T-helper 17 cell (primary cell): ENCODE measurements at regions not wholly inside any gene's neighbourhood (a gene's known extent, or its start where the extent isn't known, plus 50 kb on each side); places are given as distances from the start of the nearest gene placed in this dataset.

ENCODE experiments used
- ATAC-seq: fragments of 150-1000 bp; cut with Tn5 transposase; 2 replicates; pipeline ENCODE4 v1.10.0; 2021; ENCODE audit warnings: mild to moderate bottlenecking, moderate library complexity
- DNase-seq, 3 donors: peaks; one replicate each; pipeline versions ENCODE4 v3.0.0 to v3.0.0-alpha.2; 2020 to 2021
- H3K9me3 ChIP-seq: one replicate; pipeline ENCODE4 v1.7.0; 2013; ENCODE audit warnings: low read length, mild to moderate bottlenecking; ENCODE audit not compliant: control insufficient read depth, poor library complexity, severe bottlenecking
- H3K27ac Mint-ChIP-seq: one replicate; pipeline ENCODE4 v1.8.0; 2022; ENCODE audit warnings: mild to moderate bottlenecking, moderate library complexity, mixed read lengths
- H3K27me3 Mint-ChIP-seq: one replicate; pipeline ENCODE4 v1.8.0; 2022; ENCODE audit warnings: mixed read lengths
- H3K36me3 Mint-ChIP-seq: one replicate; pipeline ENCODE4 v1.8.0; 2022; ENCODE audit warnings: low read depth, mixed read lengths
- H3K4me1 Mint-ChIP-seq: one replicate; pipeline ENCODE4 v1.8.0; 2022; ENCODE audit warnings: mild to moderate bottlenecking, mixed read lengths
- H3K4me3 Mint-ChIP-seq: one replicate; pipeline ENCODE4 v1.8.0; 2022; ENCODE audit warnings: mild to moderate bottlenecking, moderate library complexity, mixed read lengths

DNA sequence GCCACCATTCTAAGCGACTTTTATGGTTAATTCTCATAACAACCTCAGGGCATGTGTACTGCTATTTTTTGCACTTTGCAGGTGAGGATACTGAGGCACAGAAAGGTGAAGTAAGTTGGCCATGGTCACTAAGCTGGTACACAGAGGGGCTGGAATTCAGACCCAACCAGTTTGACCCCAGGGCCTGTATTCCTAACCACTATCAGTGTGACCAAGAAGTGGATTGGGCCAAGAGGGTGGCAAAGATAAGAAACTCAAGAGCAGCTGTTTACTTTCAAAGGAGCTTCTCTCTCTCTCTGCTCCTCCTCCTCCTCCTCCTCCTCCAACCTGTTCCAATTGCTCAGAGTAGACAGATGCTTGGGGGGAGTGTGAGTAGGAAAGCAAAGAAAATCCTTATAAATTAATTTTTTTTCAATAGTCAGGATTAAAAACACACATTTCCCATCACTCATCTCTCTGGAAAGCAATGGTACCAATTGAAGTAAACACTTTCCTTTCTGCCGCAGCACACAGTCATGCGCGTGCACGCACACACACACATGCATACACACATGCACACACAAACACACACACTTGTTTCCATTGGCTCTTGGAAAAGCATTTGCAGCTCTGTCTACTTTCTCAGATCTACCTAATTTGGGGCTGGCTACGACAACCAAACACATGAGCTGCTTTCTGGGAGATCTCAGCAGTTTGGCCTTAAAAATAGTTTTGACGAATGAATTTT, 736.7 kb upstream of the WWC1 start:
- DNase-seq: no peak
- ATAC-seq: no peak
- Mint-ChIP-seq H3K4me3 (no peak overlapping the region), H3K27ac (no peak overlapping the region), H3K27me3 (no peaks in the 10 kb centered on the region), H3K36me3 (no peaks in the 10 kb centered on the region), H3K4me1 (no peaks in the 10 kb centered on the region)
- no peaks in the 10 kb centered on the region for H3K9me3 ChIP-seq

DNA sequence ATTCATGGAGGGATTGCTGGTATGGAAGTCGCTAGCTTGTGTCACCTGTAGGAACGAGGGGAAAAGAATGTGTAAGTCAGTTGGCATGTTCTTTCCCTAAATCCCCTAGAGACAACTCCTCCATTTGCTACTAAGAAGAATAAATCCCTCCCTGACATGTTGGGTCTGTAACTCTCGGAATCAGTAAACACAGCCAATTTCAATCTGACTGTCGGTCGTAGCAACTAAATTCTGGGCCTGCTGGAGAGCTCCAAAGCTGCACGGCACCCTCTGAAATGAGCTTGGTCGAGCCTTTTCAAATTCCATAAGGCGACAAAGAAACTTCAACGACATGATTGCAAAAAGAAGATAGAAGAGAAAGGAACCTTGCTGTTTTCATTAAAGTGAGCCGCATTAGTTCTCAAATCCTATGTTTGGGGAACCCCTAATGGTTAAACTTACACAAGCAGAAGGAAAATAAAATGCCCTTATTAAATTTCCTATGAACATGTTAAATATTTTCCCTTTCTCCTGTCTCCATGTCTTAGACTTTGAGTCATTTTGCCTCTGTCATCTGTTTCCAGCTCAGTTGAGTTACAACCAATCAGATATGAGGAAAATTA, 735.8 kb upstream of the WWC1 start:
- H3K36me3 Mint-ChIP-seq: no peaks in the 10 kb centered on the region
- DNase-seq (no peak), ATAC-seq (no peak)
- H3K4me1 Mint-ChIP-seq: no peaks in the 10 kb centered on the region
- no peak overlapping the region for H3K27ac Mint-ChIP-seq
- H3K4me3 Mint-ChIP-seq: no peak overlapping the region
- H3K27me3 Mint-ChIP-seq: no peaks in the 10 kb centered on the region
- H3K9me3 ChIP-seq: no peaks in the 10 kb centered on the region

DNA sequence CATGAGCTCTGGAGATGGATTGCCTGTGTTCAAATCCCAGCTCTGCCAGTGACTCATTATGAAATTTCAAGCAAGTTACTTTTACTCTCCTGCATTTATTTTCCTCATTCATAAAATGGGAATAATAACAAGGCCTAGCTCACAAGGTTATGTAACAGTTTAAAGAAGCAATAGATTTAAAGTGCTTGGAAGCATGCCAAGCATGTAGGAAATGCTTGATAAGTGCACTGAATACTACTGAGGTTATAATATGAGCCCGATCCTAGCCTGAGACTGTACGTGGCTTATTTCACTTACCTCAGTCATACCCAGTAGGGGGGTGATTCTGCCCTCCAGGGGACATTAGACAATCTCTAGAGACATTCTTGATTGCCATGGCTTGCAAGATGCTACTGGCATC, 734.1 kb upstream of the WWC1 start:
- Mint-ChIP-seq H3K4me1 (no peaks in the 10 kb centered on the region), H3K4me3 (no peak overlapping the region), H3K36me3 (no peaks in the 10 kb centered on the region), H3K27ac (no peak overlapping the region), H3K27me3 (no peaks in the 10 kb centered on the region)
- DNase-seq: no peak
- ATAC-seq: no peak
- no peaks in the 10 kb centered on the region for H3K9me3 ChIP-seq

DNA sequence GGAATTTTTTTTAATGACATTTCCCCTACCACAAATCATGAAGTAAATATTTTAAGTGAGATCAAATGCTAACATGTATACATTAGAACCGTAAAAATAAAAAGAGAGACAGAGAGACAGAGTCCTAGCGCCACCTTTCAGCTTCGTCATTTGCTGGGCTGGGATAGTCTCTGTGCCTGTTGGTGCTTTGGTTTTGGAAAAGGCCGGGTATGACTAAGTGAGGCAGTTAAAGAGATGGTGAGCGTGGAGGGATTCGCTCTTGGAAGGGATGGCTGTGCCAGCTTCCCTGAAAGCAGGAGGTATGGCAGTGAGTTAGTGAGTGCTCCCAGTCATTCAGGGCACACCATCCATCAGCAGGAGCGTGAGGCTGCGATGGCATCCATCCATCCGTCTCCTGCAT, 729.6 kb upstream of the WWC1 start:
- Mint-ChIP-seq H3K27me3 (no peaks in the 10 kb centered on the region), H3K36me3 (no peaks in the 10 kb centered on the region), H3K27ac (no peak overlapping the region), H3K4me3 (no peak overlapping the region), H3K4me1 (no peaks in the 10 kb centered on the region)
- no peak for DNase-seq
- no peaks in the 10 kb centered on the region for H3K9me3 ChIP-seq
- no peak for ATAC-seq

DNA sequence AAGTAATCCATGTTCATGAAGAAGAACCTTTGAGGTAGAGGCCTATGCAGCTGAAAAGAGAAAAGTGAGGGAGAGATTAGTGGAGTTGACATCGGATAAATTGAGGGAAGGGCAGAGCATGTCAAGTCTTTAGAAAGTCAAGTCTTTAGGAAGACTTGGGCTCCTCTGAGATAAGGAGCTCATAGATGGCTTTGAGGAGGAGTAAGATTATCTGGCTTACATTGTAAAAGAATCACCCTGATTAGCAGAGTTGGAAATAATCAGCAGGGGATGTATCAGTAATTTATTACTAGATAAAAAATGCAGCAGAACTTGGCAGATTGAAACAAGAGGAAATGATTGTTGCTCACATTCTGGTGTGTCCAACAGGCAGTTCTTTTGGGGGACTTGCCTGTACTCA, 727.2 kb upstream of the WWC1 start:
- ATAC-seq (no peak), DNase-seq (no peak)
- H3K4me3 Mint-ChIP-seq: no peak overlapping the region
- H3K4me1 Mint-ChIP-seq: no peaks in the 10 kb centered on the region
- no peaks in the 10 kb centered on the region for H3K36me3 Mint-ChIP-seq
- no peak overlapping the region for H3K27ac Mint-ChIP-seq
- H3K9me3 ChIP-seq: no peaks in the 10 kb centered on the region
- no peaks in the 10 kb centered on the region for H3K27me3 Mint-ChIP-seq

DNA sequence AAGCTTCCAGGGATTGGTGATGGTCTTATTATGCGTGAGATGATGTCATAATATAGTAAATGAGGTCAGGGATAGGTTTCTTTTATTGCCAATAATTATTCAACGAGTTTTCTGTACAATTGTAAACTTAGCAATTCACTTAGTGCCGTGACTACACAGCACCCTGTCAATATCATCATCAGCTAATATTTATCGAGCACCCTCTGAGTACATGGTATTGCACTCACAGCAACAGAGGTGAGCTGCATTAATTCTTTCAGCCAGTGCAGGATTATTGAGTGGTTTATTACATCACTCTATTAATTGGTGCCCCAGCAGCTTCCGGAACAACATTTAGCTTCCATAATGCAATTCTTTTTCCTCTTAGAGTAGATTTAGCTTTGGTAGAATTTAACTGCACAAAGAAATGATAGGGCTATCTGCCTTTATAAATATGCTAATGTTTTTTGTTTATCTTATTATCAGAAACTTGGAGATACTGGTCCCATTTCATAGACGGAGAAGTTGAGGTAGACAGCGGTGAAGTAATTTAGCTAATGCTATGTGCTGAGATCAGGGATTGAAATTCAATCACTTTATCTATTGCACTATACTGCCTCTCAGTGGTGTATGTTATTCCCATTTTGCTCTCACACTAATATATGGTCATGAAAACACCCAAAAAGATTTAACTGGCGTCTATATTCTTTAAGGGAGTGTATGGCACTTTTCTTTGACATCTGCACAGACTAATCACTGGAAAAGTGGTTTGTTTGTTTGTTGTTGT, 726.1 kb upstream of the WWC1 start:
- H3K9me3 ChIP-seq: no peaks in the 10 kb centered on the region

DNA sequence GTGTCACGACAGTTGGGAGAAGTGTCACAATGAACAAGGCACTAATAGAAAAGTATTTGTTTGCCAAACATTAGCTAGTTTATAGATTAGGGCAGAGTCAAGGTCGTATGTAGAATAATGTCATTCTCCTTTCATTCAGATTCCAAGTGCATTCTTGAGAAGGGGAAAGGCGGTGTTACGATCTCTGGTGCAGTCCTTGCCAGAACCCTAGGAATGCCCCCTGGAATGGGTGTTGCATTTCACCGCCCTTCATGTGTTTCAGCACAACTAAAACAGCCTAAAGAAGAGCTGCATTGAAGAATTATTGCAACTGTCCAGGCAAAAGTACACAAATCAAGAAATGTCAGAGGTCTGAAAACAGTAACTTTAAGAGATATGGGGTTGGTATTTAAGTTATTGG, 721.0 kb upstream of the WWC1 start:
- peaks cover 6% of the 10 kb centered on the region for H3K4me1 Mint-ChIP-seq

More for the DNA sequence above, 726.1 kb upstream of the WWC1 start:
- H3K4me1 Mint-ChIP-seq: no peaks in the 10 kb centered on the region
- no peak overlapping the region for H3K27ac Mint-ChIP-seq
- no peak for ATAC-seq
- no peak for DNase-seq
- no peaks in the 10 kb centered on the region for H3K36me3 Mint-ChIP-seq
- H3K4me3 Mint-ChIP-seq: no peak overlapping the region
- H3K27me3 Mint-ChIP-seq: no peaks in the 10 kb centered on the region

DNA sequence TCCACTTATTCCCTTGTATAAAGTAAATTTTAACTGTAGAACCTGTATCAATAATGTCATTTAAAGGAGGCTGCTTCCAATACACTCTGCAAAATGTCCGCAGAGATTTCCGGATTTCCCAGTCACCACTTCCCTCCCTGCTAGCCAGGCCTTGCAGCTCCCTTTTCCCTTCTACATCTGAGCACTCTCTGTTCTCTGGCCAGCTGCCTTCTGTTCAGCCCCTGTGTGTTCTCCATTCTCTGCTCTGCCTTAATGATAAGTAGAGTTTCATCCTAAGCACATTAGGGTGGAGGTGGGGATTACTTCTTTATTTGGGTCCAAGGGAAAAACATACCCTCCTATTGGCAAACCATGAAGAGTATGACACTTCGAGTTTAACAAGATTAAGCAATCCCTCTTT, 719.6 kb upstream of the WWC1 start:
- Mint-ChIP-seq H3K27me3 (peaks cover 27% of the 10 kb centered on the region), H3K27ac (no peak overlapping the region), H3K36me3 (no peaks in the 10 kb centered on the region), H3K4me3 (no peak overlapping the region), H3K4me1 (peaks cover 6% of the 10 kb centered on the region)
- no peaks in the 10 kb centered on the region for H3K9me3 ChIP-seq
- DNase-seq (no peak), ATAC-seq (no peak)

More for the DNA sequence above, 721.0 kb upstream of the WWC1 start:
- no peaks in the 10 kb centered on the region for H3K36me3 Mint-ChIP-seq
- ATAC-seq (no peak), DNase-seq (no peak)
- H3K27me3 Mint-ChIP-seq: peaks cover 19% of the 10 kb centered on the region
- H3K27ac Mint-ChIP-seq: no peak overlapping the region
- H3K9me3 ChIP-seq: no peaks in the 10 kb centered on the region
- H3K4me3 Mint-ChIP-seq: no peak overlapping the region

DNA sequence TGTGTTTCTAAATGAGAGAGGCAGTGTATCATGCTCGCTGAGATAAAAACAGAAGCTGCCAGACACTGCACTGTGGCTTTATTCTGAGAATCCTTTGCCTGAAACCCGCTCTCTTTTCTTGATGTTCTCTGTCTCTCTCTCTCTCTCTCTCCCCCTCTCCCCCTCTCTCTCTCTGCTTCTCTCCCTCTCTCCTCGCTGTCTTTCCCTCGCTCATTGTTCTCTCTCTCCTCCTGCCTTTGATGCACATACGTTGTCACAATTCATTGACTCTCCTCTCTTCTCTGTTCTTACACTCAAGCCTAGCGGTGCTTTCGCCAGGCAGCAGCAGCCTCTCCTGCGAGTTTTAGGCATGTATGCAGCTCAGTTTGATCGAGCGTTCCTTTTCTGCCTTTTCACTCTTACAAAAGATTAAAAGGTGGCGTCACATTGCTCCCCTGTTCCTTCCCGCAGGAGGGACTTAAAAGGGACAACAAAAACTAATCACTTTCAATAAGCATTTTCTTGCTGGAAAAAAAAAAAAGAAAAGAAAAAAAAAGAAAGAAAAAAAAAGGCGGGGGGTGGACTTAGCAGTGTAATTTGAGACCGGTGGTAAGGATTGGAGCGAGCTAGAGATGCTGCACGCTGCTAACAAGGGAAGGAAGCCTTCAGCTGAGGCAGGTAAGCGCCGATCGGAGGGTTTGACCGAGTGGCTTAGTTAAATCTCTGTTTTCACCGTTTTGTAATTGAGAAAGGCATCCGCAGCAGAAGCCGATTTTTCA, 717.9 kb upstream of the WWC1 start:
- H3K27ac Mint-ChIP-seq: no peak overlapping the region
- H3K27me3 Mint-ChIP-seq: peaks cover 39% of the 10 kb centered on the region
- no peaks in the 10 kb centered on the region for H3K9me3 ChIP-seq
- peaks cover 6% of the 10 kb centered on the region for H3K4me1 Mint-ChIP-seq
- no peak overlapping the region for H3K4me3 Mint-ChIP-seq
- H3K36me3 Mint-ChIP-seq: no peaks in the 10 kb centered on the region
- ATAC-seq: no peak
- no peak for DNase-seq

DNA sequence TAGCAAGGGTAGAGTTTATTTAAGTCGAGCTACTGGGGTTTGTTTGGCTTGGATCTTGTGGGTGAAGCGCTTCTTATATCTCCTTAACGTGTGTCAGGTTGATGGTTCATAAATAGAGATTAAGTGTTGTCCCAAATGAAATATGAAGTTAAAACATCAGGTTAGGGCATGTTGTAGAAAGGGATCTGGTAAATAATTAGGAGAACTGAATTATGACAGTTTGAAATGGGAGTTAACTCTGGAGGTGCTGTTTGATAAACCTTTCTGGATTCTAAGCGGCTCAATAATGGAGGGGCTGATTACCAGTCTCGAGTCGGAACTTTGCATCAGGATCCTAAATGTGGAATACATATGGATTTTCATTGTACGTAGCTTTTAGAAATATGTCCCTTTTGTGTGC, 717.0 kb upstream of the WWC1 start:
- DNase-seq (no peak), ATAC-seq (no peak)
- H3K9me3 ChIP-seq: no peaks in the 10 kb centered on the region
- Mint-ChIP-seq H3K4me1 (peaks cover 6% of the 10 kb centered on the region), H3K36me3 (no peaks in the 10 kb centered on the region), H3K27me3 (peaks cover 39% of the 10 kb centered on the region), H3K27ac (no peak overlapping the region), H3K4me3 (no peak overlapping the region)

DNA sequence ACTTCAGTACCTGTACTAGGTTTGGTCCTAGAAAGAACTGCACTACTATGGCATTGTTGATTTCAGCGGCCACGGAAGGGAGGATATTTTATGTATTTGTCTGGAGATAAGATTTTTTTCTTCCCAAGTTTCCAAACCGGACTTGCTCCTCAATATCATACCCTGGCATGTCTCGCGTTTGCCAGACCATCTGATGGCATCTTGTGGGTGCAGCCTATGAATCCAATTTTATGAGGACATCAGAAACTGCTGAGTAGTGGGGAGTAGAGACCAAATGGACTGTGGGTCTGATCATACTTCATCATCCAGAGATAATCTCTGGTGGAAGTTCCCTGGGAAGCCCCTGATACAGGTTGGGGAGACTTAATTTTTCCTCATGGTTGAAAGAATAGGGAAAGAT, 716.1 kb upstream of the WWC1 start:
- DNase-seq: no peak
- Mint-ChIP-seq H3K36me3 (no peaks in the 10 kb centered on the region), H3K27me3 (peaks cover 45% of the 10 kb centered on the region), H3K27ac (no peak overlapping the region), H3K4me3 (no peak overlapping the region), H3K4me1 (peaks cover 6% of the 10 kb centered on the region)
- H3K9me3 ChIP-seq: no peaks in the 10 kb centered on the region
- no peak for ATAC-seq

DNA sequence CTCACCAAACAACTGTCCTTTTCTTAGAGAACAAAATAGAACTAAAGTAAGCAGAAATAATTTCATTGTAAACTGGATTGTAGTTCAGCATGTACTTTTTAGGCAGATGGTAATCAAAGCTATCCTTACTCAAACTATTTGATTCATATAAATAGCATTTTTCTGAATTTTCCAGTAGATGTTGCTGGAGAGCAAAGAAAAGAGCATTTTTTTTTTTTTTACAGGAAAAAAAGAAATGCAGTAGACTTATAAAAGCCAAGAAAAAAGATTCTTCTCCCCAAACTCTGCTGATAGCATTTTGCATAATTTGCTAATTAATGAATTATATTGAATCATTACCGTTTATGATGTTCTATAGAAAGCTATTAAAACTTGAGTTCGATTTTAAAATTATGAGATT, 715.3 kb upstream of the WWC1 start:
- ATAC-seq (no peak), DNase-seq (no peak)
- peaks cover 46% of the 10 kb centered on the region for H3K27me3 Mint-ChIP-seq
- H3K36me3 Mint-ChIP-seq: no peaks in the 10 kb centered on the region
- no peak overlapping the region for H3K4me3 Mint-ChIP-seq
- no peaks in the 10 kb centered on the region for H3K9me3 ChIP-seq
- H3K4me1 Mint-ChIP-seq: peaks cover 6% of the 10 kb centered on the region
- H3K27ac Mint-ChIP-seq: no peak overlapping the region

DNA sequence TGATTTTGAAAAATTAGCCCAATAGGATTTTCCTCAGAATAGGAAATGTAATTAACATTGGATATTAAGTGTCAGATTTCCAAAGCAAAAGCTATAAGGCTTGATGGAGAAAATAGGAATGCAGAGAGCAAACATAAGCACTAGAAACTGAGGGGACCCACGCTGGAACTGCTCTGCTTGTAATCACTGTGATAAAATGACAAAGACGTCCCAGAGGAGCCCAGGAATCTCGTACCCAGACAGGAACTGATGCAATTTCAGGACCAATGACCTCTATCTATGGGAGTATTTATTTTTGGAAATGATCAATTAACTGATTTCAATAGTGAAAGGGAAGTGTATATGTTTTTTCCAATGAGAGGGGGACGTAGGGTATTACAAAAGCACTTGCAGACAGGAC, 714.5 kb upstream of the WWC1 start:
- ATAC-seq: no peak
- Mint-ChIP-seq H3K4me1 (peaks cover 6% of the 10 kb centered on the region), H3K4me3 (no peak overlapping the region), H3K36me3 (no peaks in the 10 kb centered on the region), H3K27me3 (peaks cover 42% of the 10 kb centered on the region), H3K27ac (no peak overlapping the region)
- no peak for DNase-seq
- no peaks in the 10 kb centered on the region for H3K9me3 ChIP-seq
